OCI-LY3 (cell line): ENCODE measurements at regions not wholly inside any gene's neighbourhood (a gene's known extent, or its start where the extent isn't known, plus 50 kb on each side); places are given as distances from the start of the nearest gene placed in this dataset.
A peak's percentile ranks its signal among the peaks of the same experiment; 100 is the strongest.
"Not testable (repeated sequence)": the region's sequence is repeated elsewhere in the genome, so short reads cannot be mapped to it uniquely, and the experiment has no call there.

Source experiments
- H2AFZ ChIP-seq: fragments of 200-600, 300-600 bp; shearing (Covaris generic); 2 replicates; pipeline ENCODE4 v1.6.0; 2014; ENCODE audit warnings: antibody characterized with exemption, low read depth, low read length
- H3K27ac ChIP-seq: fragments of 200-600, 300-600 bp; sonication (generic); 2 replicates; pipeline ENCODE4 v1.5.1; 2014; ENCODE audit warnings: mild to moderate bottlenecking, low read length, moderate library complexity, mixed read lengths
- H3K27me3 ChIP-seq: fragments of 200-600, 300-600 bp; sonication (generic); 2 replicates; pipeline ENCODE4 v1.6.1; 2014; ENCODE audit warnings: low read depth, low read length, mixed read lengths
- H3K36me3 ChIP-seq: fragments of 200-600, 300-600 bp; sonication (generic); replicated peaks from 2 replicates; pipeline ENCODE3; 2014; ENCODE audit warnings: low read depth, low read length, mixed read lengths
- H3K4me1 ChIP-seq: fragments of 300-600, 200-600 bp; sonication (generic); 2 replicates; pipeline ENCODE4 v1.6.1; 2014; ENCODE audit warnings: low read length, mixed read lengths
- H3K4me2 ChIP-seq: fragments of 200-600, 300-600 bp; sonication (generic); 2 replicates; pipeline ENCODE4 v1.6.1; 2014; ENCODE audit warnings: low read length, mixed read lengths
- H3K4me3 ChIP-seq: fragments of 300-600, 200-600 bp; sonication (generic); 2 replicates; pipeline ENCODE4 v1.5.1; 2014; ENCODE audit warnings: antibody characterized with exemption, mild to moderate bottlenecking, low read length, moderate library complexity
- H3K79me2 ChIP-seq: fragments of 300-600, 200-600 bp; shearing (Covaris generic); 2 replicates; pipeline ENCODE4 v1.6.1; 2014; ENCODE audit warnings: mild to moderate bottlenecking, low read length, mixed read lengths
- H3K9ac ChIP-seq: fragments of 300-600, 200-600 bp; shearing (Covaris generic); 2 replicates; pipeline ENCODE4 v1.6.0; 2014; ENCODE audit warnings: mild to moderate bottlenecking, low read length, moderate library complexity
- H3K9me3 ChIP-seq: fragments of 200-600, 300-600 bp; shearing (Covaris generic); 2 replicates; pipeline ENCODE4 v1.6.1; 2014; ENCODE audit warnings: low read length, mixed read lengths; ENCODE audit not compliant: insufficient read depth
- H4K20me1 ChIP-seq: fragments of 200-600, 300-600 bp; sonication (generic); 2 replicates; pipeline ENCODE4 v1.6.1; 2016; ENCODE audit warnings: low read length, mixed read lengths; ENCODE audit not compliant: insufficient read depth
- EZH2phosphoT487 ChIP-seq: fragments of 200-600 bp; shearing (Covaris generic); IDR thresholded peaks from 2 replicates; pipeline ENCODE4 v1.6.1; 2018; ENCODE audit warnings: antibody characterized with exemption, mixed run types, low read depth
- TF ChIP-seq, protein P1 (sequence below): fragments of 200-600, 300-600 bp; sonication (generic); IDR thresholded peaks from 2 replicates; pipeline ENCODE4 v1.5.1; 2014; ENCODE audit warnings: antibody characterized with exemption, low read length, low read depth

- no peaks in the 10 kb centered on the region for H3K9me3 ChIP-seq
- no peak overlapping the region for H3K9ac ChIP-seq
- no peak overlapping the region for H3K27ac ChIP-seq
- no peaks in the 10 kb centered on the region for H4K20me1 ChIP-seq
- no peak overlapping the region for H3K4me3 ChIP-seq
- no peak overlapping the region for H3K4me2 ChIP-seq
- peaks cover 15% of the 10 kb centered on the region for H3K4me1 ChIP-seq
- H3K36me3 ChIP-seq: no peaks in the 10 kb centered on the region
- H3K79me2 ChIP-seq: no peaks in the 10 kb centered on the region
- TF ChIP-seq, protein P1, sequence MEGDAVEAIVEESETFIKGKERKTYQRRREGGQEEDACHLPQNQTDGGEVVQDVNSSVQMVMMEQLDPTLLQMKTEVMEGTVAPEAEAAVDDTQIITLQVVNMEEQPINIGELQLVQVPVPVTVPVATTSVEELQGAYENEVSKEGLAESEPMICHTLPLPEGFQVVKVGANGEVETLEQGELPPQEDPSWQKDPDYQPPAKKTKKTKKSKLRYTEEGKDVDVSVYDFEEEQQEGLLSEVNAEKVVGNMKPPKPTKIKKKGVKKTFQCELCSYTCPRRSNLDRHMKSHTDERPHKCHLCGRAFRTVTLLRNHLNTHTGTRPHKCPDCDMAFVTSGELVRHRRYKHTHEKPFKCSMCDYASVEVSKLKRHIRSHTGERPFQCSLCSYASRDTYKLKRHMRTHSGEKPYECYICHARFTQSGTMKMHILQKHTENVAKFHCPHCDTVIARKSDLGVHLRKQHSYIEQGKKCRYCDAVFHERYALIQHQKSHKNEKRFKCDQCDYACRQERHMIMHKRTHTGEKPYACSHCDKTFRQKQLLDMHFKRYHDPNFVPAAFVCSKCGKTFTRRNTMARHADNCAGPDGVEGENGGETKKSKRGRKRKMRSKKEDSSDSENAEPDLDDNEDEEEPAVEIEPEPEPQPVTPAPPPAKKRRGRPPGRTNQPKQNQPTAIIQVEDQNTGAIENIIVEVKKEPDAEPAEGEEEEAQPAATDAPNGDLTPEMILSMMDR: no peak
- TF ChIP-seq EZH2phosphoT487: no peak
- no peaks in the 10 kb centered on the region; the same call in 1 of the 2 replicates for H3K27me3 ChIP-seq
- H2AFZ ChIP-seq: no peak overlapping the region
These were observed 161.5 kb downstream of the MTERF1 start for GRCh38 chr7:91719008-91719407.

DNA sequence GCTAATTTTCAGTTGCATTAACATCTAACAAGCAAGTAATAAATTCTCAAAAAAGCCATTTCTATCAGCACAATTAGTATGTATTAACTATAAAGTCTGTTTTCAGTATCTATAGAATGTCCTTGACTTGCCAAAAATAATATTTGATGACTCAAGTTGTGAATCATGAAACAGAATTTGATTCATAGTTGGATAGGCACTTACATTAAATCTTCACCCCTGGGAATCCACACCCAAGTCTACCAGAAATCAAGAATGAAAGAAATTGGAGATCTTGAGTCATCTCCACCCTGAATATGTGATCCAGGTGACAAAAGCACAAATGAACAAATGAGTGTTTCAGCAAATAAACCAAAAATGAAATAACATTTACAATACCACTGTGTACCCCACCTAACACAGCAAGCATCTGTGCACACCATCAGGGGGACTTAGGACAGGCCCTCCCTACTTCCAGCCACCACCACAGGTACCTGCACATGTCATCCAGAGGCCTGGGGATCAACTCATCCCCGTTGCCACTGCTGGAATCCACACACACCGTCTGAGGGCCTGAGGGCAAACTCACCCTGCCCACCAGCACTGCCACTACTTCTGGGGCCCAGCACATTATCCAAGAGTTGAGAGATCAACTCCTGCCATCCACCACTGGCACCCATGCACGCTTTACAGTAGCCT is 160.1 kb downstream of the MTERF1 start:
- Histone ChIP-seq H3K4me1 (peaks cover 15% of the 10 kb centered on the region), H3K36me3 (no peaks in the 10 kb centered on the region), H2AFZ (no peak overlapping the region), H3K9me3 (no peaks in the 10 kb centered on the region), H3K79me2 (no peaks in the 10 kb centered on the region), H3K27ac (no peak overlapping the region), H3K4me2 (peak overlapping the region; percentile 35), H3K27me3 (no peaks in the 10 kb centered on the region; the same call in 1 of the 2 replicates), H4K20me1 (no peaks in the 10 kb centered on the region), H3K4me3 (no peak overlapping the region), H3K9ac (no peak overlapping the region)
- TF ChIP-seq, protein P1: no peak
- no peak for TF ChIP-seq EZH2phosphoT487

DNA sequence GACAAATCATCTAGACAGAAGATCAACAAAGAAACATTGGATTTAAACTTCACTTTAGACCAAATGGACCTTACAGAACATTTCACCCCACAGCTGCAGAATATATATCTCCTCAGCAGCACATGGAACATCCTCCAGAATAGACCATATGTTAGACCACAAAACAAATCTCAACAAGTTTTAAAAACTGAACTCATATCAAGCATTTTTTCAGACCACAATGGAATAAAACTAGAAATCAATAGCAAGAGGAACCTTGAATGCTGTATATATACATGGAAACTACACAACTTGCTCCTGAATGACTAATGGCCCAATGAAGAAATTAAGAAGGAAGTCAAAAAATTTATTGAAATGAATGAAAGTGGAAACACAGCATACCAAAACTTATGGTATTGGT is 157.7 kb downstream of the MTERF1 start:
- Histone ChIP-seq H3K9me3 (no peaks in the 10 kb centered on the region), H3K4me2 (no peak overlapping the region), H3K36me3 (no peaks in the 10 kb centered on the region), H3K79me2 (no peaks in the 10 kb centered on the region), H4K20me1 (no peaks in the 10 kb centered on the region), H3K4me1 (peaks cover 15% of the 10 kb centered on the region), H2AFZ (no peak overlapping the region), H3K9ac (no peak overlapping the region), H3K4me3 (no peak overlapping the region), H3K27ac (no peak overlapping the region), H3K27me3 (no peaks in the 10 kb centered on the region)
- no peak for TF ChIP-seq EZH2phosphoT487
- TF ChIP-seq, protein P1: no peak

DNA sequence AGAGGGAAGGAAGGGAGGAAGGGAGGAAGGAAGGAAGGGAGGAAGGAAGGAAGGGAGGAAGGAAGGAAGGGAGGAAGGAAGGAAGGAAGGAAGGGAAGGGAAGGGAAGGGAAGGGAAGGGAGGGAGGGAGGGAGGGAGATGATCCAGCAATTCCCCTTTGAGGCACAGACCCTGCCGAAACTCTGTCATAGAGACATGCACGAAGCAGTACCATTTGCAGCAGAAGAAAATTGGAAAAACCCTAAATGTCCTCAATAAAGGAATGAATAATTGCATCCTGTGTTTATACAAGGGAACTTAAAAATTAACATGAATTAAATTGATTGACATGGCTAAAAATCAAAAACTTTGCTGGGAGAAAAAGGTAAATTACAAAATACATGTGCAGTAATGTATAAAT is 151.5 kb downstream of the MTERF1 start:
- not testable (repeated sequence) for H3K9ac ChIP-seq, H2AFZ ChIP-seq, H3K27me3 ChIP-seq, H3K4me3 ChIP-seq, H3K4me1 ChIP-seq, H3K79me2 ChIP-seq, H3K4me2 ChIP-seq, H4K20me1 ChIP-seq, H3K27ac ChIP-seq, H3K36me3 ChIP-seq, H3K9me3 ChIP-seq
